ENCODE measurements at regions not wholly inside any gene's neighbourhood (a gene's known extent, or its start where the extent isn't known, plus 50 kb on each side); places are given as distances from the start of the nearest gene placed in this dataset.

DNA sequence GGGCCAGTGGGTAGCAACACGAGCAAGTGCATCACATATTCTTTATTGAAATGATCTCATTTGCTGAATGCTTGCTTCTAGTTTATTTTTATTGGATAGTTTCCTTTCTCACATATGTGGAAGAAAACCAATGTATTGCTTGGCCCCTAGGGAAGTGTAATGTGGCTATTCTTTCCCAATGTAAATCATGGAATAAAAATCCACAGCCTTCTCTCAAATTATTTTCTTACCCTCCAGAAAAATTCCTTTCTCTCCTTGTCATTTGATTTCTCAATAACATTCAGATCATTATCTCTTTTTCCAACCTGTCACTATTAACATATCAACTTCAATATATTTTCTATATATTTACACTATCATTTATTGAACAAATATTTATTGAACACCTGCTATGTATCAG lies 51.9 kb upstream of the PTPRK start:
- Mint-ChIP-seq H3K36me3 (no peaks in the 10 kb centered on the region), H3K9me3 (no peaks in the 10 kb centered on the region), H3K4me1 (no peaks in the 10 kb centered on the region), H3K27me3 (no peaks in the 10 kb centered on the region), H3K27ac (no peak overlapping the region), H3K4me3 (no peak overlapping the region)
- DNase-seq (no peak), ATAC-seq (replicated peaks) (no peak)

DNA sequence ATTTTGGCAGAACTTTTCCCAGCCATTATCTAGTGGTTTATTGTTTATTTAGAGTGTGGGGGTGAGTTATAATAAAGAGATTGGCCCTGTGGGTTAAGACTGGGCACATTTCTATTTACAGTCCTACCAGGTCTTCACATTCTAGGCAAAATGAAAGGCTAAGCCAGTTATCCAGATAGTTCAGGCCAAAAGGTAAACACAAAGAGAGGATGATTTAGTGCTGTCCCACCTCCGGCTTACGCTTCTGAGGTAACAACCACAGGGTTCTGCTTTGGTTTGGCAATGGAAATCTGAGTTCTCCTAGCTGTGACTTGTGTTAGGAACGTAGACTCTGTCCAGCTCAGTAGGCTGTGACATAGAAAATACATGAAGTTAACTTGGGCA lies 50.3 kb upstream of the PTPRK start:
- Mint-ChIP-seq H3K4me1 (no peaks in the 10 kb centered on the region), H3K27ac (no peak overlapping the region), H3K4me3 (no peak overlapping the region), H3K27me3 (no peaks in the 10 kb centered on the region), H3K36me3 (no peaks in the 10 kb centered on the region), H3K9me3 (no peaks in the 10 kb centered on the region)
- ATAC-seq (replicated peaks), result no peak
- DNase-seq, result no peak

DNA sequence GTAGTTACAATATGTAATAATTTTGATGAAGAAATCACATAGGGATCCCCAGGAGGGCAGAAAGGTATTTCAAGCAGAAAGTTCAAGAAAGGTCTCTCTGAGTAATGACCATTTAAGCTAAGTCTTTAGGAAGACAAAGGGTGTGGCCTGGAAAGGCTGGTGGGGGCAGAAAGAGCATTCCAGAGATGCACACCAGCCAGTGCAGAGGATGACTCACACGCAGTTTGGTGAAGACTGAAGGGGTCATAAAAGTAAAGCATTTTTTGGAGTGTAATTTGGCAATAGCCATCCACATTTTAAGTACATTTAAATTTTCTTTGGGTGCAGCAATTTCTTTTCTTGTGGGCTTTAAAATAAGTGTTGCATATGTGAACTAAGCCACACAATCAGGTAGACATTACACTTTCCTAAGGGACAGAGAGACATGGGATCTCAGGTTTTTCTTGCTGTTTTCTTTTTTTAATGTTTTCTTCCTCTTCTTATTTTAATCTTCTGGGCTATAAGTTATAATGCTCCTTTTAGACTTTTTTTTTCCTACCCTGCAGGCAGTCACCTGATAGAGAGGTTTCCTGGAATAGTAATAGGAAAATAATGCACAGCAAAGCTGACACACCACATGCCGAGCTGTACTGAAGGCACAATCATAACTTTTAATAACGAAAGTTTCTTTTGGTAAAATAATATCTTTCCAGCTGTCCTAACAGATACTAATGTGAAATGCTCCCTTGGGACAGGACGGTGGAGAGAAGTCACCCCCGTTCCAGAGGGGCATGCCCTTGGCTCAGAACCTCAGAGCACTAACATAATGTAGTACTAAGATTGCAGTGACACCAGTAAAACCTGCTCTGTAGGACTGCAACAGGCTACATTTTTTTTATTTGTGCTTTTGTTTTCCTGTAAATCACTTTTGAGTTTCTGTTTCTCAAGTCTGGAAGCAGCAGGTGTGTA lies 49.6 kb upstream of the PTPRK start:
- Mint-ChIP-seq H3K4me1 (no peaks in the 10 kb centered on the region), H3K27ac (no peak overlapping the region), H3K9me3 (no peaks in the 10 kb centered on the region), H3K4me3 (no peak overlapping the region), H3K36me3 (no peaks in the 10 kb centered on the region), H3K27me3 (no peaks in the 10 kb centered on the region)
- ATAC-seq (replicated peaks) (no peak), DNase-seq (no peak)
